ENCODE measurements at regions not wholly inside any gene's neighbourhood (a gene's known extent, or its start where the extent isn't known, plus 50 kb on each side); places are given as distances from the start of the nearest gene placed in this dataset.

GRCh38 chr18:68234676-68235075 is 480.2 kb downstream of the TMX3 start:
- no peak for DNase-seq (ENCODE audit: low spot score)
- Mint-ChIP-seq H3K4me3 (ENCODE audit: unreplicated experiment) (no peak overlapping the region), H3K27ac (ENCODE audit: unreplicated experiment) (no peak overlapping the region), H3K27me3 (ENCODE audit: low read depth) (no peaks in the 10 kb centered on the region), H3K9me3 (ENCODE audit: low read depth) (no peaks in the 10 kb centered on the region), H3K4me1 (ENCODE audit: low read depth) (no peaks in the 10 kb centered on the region), H3K36me3 (ENCODE audit: low read depth) (no peaks in the 10 kb centered on the region)
- TF ChIP-seq CTCF (IDR thresholded peaks at IDR 0.05): no peak

DNA sequence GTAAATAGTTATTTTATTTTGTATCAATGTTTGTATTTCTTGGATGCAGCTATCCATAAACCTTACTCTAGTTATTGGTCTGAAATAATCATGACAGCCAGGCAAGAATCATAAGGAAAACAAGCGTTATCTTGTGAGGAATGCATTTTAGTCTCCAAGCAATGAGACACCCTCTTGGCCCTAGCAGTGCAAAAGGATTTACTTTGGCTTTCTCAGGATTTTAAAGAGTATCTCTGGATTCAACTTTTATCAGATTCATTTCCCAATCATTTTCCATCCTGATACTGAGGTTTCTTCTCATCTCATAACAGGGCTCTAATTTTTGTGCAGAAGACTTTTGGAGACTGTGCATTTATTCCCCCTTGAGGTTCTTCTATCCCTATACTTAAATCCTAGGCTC is 480.8 kb downstream of the TMX3 start:
- Mint-ChIP-seq H3K4me1 (ENCODE audit: low read depth) (no peaks in the 10 kb centered on the region), H3K27ac (ENCODE audit: unreplicated experiment) (no peak overlapping the region), H3K4me3 (ENCODE audit: unreplicated experiment) (no peak overlapping the region), H3K36me3 (ENCODE audit: low read depth) (no peaks in the 10 kb centered on the region), H3K9me3 (ENCODE audit: low read depth) (no peaks in the 10 kb centered on the region), H3K27me3 (ENCODE audit: low read depth) (no peaks in the 10 kb centered on the region)
- no peak for DNase-seq (ENCODE audit: low spot score)
- TF ChIP-seq CTCF (IDR thresholded peaks at IDR 0.05): no peak

- H3K27me3 Mint-ChIP-seq (ENCODE audit: low read depth): no peaks in the 10 kb centered on the region
- no peak overlapping the region for H3K4me3 Mint-ChIP-seq (ENCODE audit: unreplicated experiment)
- no peaks in the 10 kb centered on the region for H3K36me3 Mint-ChIP-seq (ENCODE audit: low read depth)
- TF ChIP-seq CTCF (IDR thresholded peaks at IDR 0.05): no peak
- DNase-seq (ENCODE audit: low spot score): no peak
- H3K4me1 Mint-ChIP-seq (ENCODE audit: low read depth): no peaks in the 10 kb centered on the region
- H3K27ac Mint-ChIP-seq (ENCODE audit: unreplicated experiment): no peak overlapping the region
- H3K9me3 Mint-ChIP-seq (ENCODE audit: low read depth): no peaks in the 10 kb centered on the region
Observed at GRCh38 chr18:68233018-68233417, 481.9 kb downstream of the TMX3 start.

DNA sequence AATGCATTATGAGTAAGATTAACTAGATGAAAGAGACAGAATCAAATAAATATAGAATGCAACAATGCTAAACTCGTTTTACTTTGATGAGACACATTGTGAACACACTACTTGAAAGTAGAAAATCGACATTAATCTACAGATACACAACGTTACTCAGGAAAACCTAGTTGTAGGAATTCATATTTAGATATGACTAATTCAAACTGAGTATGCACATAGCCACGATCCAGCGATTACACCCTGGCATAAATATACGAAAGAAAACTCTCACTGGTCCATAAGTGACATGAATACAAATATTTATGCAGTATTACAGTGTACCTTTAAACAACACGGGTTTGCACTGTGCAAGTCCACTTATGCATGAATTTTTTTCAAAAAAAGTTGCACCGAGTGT is 485.6 kb downstream of the TMX3 start:
- Mint-ChIP-seq H3K4me1 (ENCODE audit: low read depth) (no peaks in the 10 kb centered on the region), H3K27me3 (ENCODE audit: low read depth) (no peaks in the 10 kb centered on the region), H3K4me3 (ENCODE audit: unreplicated experiment) (no peak overlapping the region), H3K36me3 (ENCODE audit: low read depth) (no peaks in the 10 kb centered on the region), H3K27ac (ENCODE audit: unreplicated experiment) (no peak overlapping the region), H3K9me3 (ENCODE audit: low read depth) (no peaks in the 10 kb centered on the region)
- DNase-seq (ENCODE audit: low spot score): no peak
- TF ChIP-seq CTCF (IDR thresholded peaks at IDR 0.05): no peak

- DNase-seq (ENCODE audit: low spot score): no peak
- H3K4me1 Mint-ChIP-seq (ENCODE audit: low read depth): peaks cover 13% of the 10 kb centered on the region
- no peak overlapping the region for H3K4me3 Mint-ChIP-seq (ENCODE audit: unreplicated experiment)
- H3K27ac Mint-ChIP-seq (ENCODE audit: unreplicated experiment): no peak overlapping the region
- TF ChIP-seq CTCF (IDR thresholded peaks at IDR 0.05): no peak
- H3K36me3 Mint-ChIP-seq (ENCODE audit: low read depth): no peaks in the 10 kb centered on the region
- no peaks in the 10 kb centered on the region for H3K27me3 Mint-ChIP-seq (ENCODE audit: low read depth)
- peaks cover 2% of the 10 kb centered on the region for H3K9me3 Mint-ChIP-seq (ENCODE audit: low read depth)
Observed at GRCh38 chr18:68221111-68221724, 493.7 kb downstream of the TMX3 start.
